Body of pancreas (tissue), 4 donors: ENCODE measurements at regions not wholly inside any gene's neighbourhood (a gene's known extent, or its start where the extent isn't known, plus 50 kb on each side); places are given as distances from the start of the nearest gene placed in this dataset.

Source experiments
- ATAC-seq: fragments of 150-250 bp; one replicate; pipeline ENCODE4 v1.9.1; 2016
- DNase-seq, 4 donors: peaks; one replicate each; pipeline ENCODE4 v3.0.0-alpha.2; 2019
- H3K27ac ChIP-seq, 4 donors: fragments of 200-600 bp; sonication (generic); 1 replicate in 3 of 4; 2 replicates in 1 of 4; pipeline versions ENCODE4 v1.5.1 to v1.6.1; 2016 to 2019; ENCODE audit warnings: mild to moderate bottlenecking in 1 of 4, mixed read lengths in 1 of 4, moderate library complexity in 1 of 4
- H3K27me3 ChIP-seq, 2 donors: fragments of 200-600 bp; sonication (generic); one replicate each; pipeline ENCODE4 v1.6.0; 2016; ENCODE audit warnings: mild to moderate bottlenecking in 1 of 2
- H3K36me3 ChIP-seq, 2 donors: fragments of 200-600 bp; sonication (generic); replicated peaks in 1 of 2; 2 replicates each; pipeline ENCODE4 v1.5.1; 2016; ENCODE audit warnings: low read depth in 2 of 2; ENCODE audit not compliant: insufficient read depth in 1 of 2
- H3K4me1 ChIP-seq: fragments of 200-600 bp; sonication (generic); one replicate; pipeline ENCODE4 v1.6.0; 2016
- H3K4me3 ChIP-seq, 2 donors: fragments of 200-600 bp; sonication (generic); 1 replicate in 1 of 2; 2 replicates in 1 of 2; pipeline ENCODE4 v1.5.1; 2016 to 2019
- H3K9me3 ChIP-seq, 3 donors: fragments of 200-600 bp; sonication (generic); 1 replicate in 2 of 3; 2 replicates in 1 of 3; pipeline ENCODE4 v1.5.1; 2016
- POLR2A ChIP-seq, 3 donors: fragments of 450-650 bp; IDR thresholded peaks; one replicate each; pipeline ENCODE4 v1.6.1; 2016; ENCODE audit warnings: antibody characterized with exemption in 3 of 3, mild to moderate bottlenecking in 2 of 3
- WGBS, 2 donors: methylation state at CpG; one replicate each; pipeline ENCODE4 v1.1.5; 2017; 5-methylcytosine and 5-hydroxymethylcytosine counted together
- intact Hi-C: fragments of 100-400 bp; cut with DNase I; formaldehyde crosslinking; loops from one replicate; pipeline ENCODE4 v1.15.1; 2023
- TF ChIP-seq, protein P1 (sequence below), 7 experiments: fragments of 450-650 bp in 4 of 7; fragments of 200-600 bp in 3 of 7; sonication (generic) in 3 of 7; IDR thresholded peaks; one replicate each; pipeline ENCODE4 v1.5.1; 2016 to 2019; ENCODE audit warnings: antibody characterized with exemption in 7 of 7

DNA sequence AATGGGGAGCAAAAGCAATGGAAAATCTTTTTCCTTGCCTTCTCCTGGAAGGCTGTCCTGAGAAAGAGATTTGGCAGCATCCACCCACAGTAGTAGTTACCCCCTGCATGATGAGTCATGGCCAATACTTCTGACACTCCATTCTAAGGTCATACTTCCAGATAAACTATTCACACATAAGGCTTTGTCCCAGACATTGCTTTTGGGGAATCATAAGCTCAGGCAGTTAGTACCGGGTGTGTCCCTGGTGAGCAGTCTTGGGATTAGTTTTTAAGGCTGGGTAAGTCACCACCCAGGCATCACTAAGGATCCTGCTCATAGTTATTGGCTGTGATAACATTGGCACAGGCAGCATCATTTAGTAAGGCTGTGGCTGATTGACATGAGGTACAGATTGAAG, 160.6 kb upstream of the GGTLC1 start:
- no peak overlapping the region for H3K4me3 ChIP-seq
- no peaks in the 10 kb centered on the region for H3K36me3 ChIP-seq
- ATAC-seq: no peak
- no peak overlapping the region for H3K27ac ChIP-seq
- TF ChIP-seq POLR2A (IDR thresholded peaks at IDR 0.05): no peak
- intact Hi-C loops: no loop called here
- H3K27me3 ChIP-seq: no peaks in the 10 kb centered on the region
- peaks cover 7% of the 10 kb centered on the region for H3K4me1 ChIP-seq
- no peak for DNase-seq
- WGBS, 2 donors: 80 to 100% methylated on average over 1 of the region's 1 CpG
- peaks cover 0 to 4% (median 0%) of the 10 kb centered on the region in 3 donors for H3K9me3 ChIP-seq

DNA sequence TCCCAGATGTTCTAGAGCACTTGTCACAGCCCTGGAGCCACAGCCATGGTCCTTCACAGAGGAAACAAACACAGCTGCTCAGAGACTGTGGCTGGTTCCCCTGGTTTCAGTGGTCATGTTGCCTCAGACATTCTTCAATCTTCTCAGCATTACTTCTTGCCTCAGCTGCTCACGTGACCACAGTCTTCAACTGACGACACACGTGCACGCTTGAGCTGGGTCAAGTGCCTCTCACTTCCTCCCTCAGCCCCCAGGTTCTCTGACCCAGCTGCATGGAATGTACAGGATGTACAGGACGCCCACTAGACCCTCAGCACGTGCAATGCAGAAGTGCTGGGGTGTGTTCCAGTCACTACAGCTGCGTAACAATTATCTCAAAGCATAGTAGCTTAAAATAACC, 159.8 kb upstream of the GGTLC1 start:
- H3K27ac ChIP-seq: no peak overlapping the region
- H3K4me1 ChIP-seq: peaks cover 7% of the 10 kb centered on the region
- peak in 1 of 4 donors; percentile 26 for DNase-seq
- 63 to 78% methylated on average over 7 of the region's 7 CpGs for WGBS, 2 donors
- peaks cover 0 to 4% (median 0%) of the 10 kb centered on the region in 3 donors for H3K9me3 ChIP-seq
- no peak for ATAC-seq
- no peaks in the 10 kb centered on the region for H3K27me3 ChIP-seq
- no peak for TF ChIP-seq POLR2A (IDR thresholded peaks at IDR 0.05)
- TF ChIP-seq, protein P1, sequence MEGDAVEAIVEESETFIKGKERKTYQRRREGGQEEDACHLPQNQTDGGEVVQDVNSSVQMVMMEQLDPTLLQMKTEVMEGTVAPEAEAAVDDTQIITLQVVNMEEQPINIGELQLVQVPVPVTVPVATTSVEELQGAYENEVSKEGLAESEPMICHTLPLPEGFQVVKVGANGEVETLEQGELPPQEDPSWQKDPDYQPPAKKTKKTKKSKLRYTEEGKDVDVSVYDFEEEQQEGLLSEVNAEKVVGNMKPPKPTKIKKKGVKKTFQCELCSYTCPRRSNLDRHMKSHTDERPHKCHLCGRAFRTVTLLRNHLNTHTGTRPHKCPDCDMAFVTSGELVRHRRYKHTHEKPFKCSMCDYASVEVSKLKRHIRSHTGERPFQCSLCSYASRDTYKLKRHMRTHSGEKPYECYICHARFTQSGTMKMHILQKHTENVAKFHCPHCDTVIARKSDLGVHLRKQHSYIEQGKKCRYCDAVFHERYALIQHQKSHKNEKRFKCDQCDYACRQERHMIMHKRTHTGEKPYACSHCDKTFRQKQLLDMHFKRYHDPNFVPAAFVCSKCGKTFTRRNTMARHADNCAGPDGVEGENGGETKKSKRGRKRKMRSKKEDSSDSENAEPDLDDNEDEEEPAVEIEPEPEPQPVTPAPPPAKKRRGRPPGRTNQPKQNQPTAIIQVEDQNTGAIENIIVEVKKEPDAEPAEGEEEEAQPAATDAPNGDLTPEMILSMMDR (IDR thresholded peaks at IDR 0.05): no peak
- no peak overlapping the region for H3K4me3 ChIP-seq
- H3K36me3 ChIP-seq: no peaks in the 10 kb centered on the region
- intact Hi-C loops: no loop called here

DNA sequence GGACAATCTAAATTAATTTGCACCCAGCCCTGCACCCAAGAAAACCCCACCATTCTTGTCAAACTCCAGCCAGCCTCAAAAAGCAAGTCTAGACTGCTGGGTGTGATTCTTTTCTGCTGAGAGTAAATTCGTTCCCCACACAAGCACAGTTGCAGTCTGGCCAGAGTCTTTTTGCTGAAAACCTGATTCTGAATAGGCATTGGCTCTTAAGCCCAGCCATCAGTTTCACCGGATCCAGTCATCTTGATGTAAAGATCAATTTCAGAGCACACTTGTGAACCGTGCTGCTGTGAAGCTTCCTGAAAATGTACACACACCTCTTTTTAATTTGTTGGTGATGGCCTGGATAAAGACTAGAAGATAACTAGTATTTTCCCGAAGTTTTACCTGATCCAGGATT, 159.4 kb upstream of the GGTLC1 start:
- no peak overlapping the region for H3K27ac ChIP-seq
- no peaks in the 10 kb centered on the region for H3K36me3 ChIP-seq
- 59 to 66% methylated on average over 4 of the region's 4 CpGs for WGBS, 2 donors
- ATAC-seq (no peak), DNase-seq (no peak)
- intact Hi-C loops: no loop called here
- H3K27me3 ChIP-seq: no peaks in the 10 kb centered on the region
- peaks cover 7% of the 10 kb centered on the region for H3K4me1 ChIP-seq
- H3K4me3 ChIP-seq: no peak overlapping the region
- TF ChIP-seq, protein P1 (IDR thresholded peaks at IDR 0.05): no peak
- no peak for TF ChIP-seq POLR2A (IDR thresholded peaks at IDR 0.05)
- peaks cover 0 to 4% (median 0%) of the 10 kb centered on the region in 3 donors for H3K9me3 ChIP-seq

DNA sequence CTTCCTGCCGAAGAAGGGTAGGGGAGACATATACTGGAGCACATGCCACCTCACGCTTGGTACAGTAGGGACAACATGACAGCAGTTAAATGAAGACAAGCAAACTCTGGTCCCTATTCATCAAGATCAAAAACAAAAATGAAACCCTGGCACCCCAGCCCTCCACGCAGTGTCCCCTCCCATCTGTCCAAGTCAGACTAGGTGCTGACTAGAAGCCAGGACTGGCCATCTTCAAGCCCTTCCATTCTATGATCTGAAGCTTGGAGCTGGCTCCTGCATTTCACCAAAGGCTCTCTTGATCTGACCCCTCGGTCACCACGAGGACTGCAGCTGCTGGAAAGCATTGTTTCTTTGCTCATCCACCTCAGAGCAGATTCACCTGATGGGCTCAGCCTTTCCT, 158.9 kb upstream of the GGTLC1 start:
- ATAC-seq: no peak
- WGBS, 2 donors: 80 to 83% methylated on average over 5 of the region's 5 CpGs
- H3K27me3 ChIP-seq: no peaks in the 10 kb centered on the region
- peaks cover 0 to 4% (median 0%) of the 10 kb centered on the region in 3 donors for H3K9me3 ChIP-seq
- no peak overlapping the region for H3K27ac ChIP-seq
- peaks cover 7% of the 10 kb centered on the region for H3K4me1 ChIP-seq
- H3K36me3 ChIP-seq: no peaks in the 10 kb centered on the region
- no peak for DNase-seq
- intact Hi-C loops: no loop called here
- no peak for TF ChIP-seq POLR2A (IDR thresholded peaks at IDR 0.05)
- TF ChIP-seq, protein P1 (IDR thresholded peaks at IDR 0.05): no peak
- no peak overlapping the region for H3K4me3 ChIP-seq

DNA sequence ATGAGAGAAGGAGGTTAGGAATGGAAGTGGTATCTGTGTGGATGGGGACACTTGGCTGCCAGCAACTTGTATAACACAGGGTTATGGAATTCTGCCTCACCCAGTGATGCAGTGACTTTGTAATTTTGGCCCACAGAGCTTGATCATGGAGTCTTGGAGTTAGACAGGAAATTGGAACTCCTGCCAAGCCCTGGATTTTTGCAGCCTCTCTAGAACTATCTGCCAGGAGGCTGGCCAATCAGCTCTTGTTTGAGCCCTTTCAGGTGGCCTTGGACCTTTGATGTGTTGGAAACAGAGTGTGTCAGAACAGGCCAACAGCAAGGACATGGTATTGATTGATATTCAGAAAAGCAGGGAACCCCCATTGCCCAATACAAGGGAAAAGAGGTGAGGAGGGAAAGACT, 157.7 kb upstream of the GGTLC1 start:
- DNase-seq: peak in 1 of 4 donors; percentile 31
- intact Hi-C loops: no loop called here
- Histone ChIP-seq H3K27ac (no peak overlapping the region), H3K4me3 (no peak overlapping the region), H3K27me3 (no peaks in the 10 kb centered on the region), H3K4me1 (peaks cover 7% of the 10 kb centered on the region), H3K36me3 (no peaks in the 10 kb centered on the region), H3K9me3 (peaks cover 0 to 4% (median 0%) of the 10 kb centered on the region in 3 donors)
- no peak for TF ChIP-seq POLR2A (IDR thresholded peaks at IDR 0.05)
- TF ChIP-seq, protein P1 (IDR thresholded peaks at IDR 0.05): no peak
- ATAC-seq: peak; percentile 48
